ENCODE measurements at regions not wholly inside any gene's neighbourhood (a gene's known extent, or its start where the extent isn't known, plus 50 kb on each side); places are given as distances from the start of the nearest gene placed in this dataset.

- no peaks in the 10 kb centered on the region for H3K36me3 Mint-ChIP-seq
- TF ChIP-seq CTCF (IDR thresholded peaks at IDR 0.05) = no peak
- H3K4me3 ChIP-seq (ENCODE audit: low read length) = no peak overlapping the region
- H3K4me1 Mint-ChIP-seq = no peaks in the 10 kb centered on the region
- H3K27ac ChIP-seq (ENCODE audit: low read length) = no peak overlapping the region
- ATAC-seq = no peak
- no peaks in the 10 kb centered on the region for H3K27me3 ChIP-seq (ENCODE audit: control insufficient read depth, insufficient read depth, low read length)
- H3K4me3 Mint-ChIP-seq = no peak overlapping the region
- peaks cover 18 to 61% of the 10 kb centered on the region in 2 donors for H3K27me3 Mint-ChIP-seq (ENCODE audit: low read depth in 2 of 2)
- no peak overlapping the region for H3K27ac Mint-ChIP-seq
- intact Hi-C loops (cut with micrococcal nuclease) = no loop called here
- no peaks in the 10 kb centered on the region for H3K4me1 ChIP-seq (ENCODE audit: control insufficient read depth, insufficient read depth, low read length)
- H3K36me3 ChIP-seq (ENCODE audit: control insufficient read depth, insufficient read depth, low read length) = no peaks in the 10 kb centered on the region
- no CpG with 5 or more reads among the region's 3 CpGs for WGBS (ENCODE audit: insufficient coverage)
- DNase-seq = no peak
- H3K9me3 Mint-ChIP-seq = no peaks in the 10 kb centered on the region
- H3K9me3 ChIP-seq (ENCODE audit: control insufficient read depth, insufficient read depth, low read length) = no peaks in the 10 kb centered on the region
These were observed 76.7 kb upstream of the AP1S2 start for GRCh38 chrX:15931362-15931761.

GRCh38 chrX:15930585-15930984 lies 76.0 kb upstream of the AP1S2 start:
- H3K9me3 ChIP-seq (ENCODE audit: control insufficient read depth, insufficient read depth, low read length) = no peaks in the 10 kb centered on the region
- no peaks in the 10 kb centered on the region for H3K4me1 Mint-ChIP-seq
- H3K9me3 Mint-ChIP-seq = no peaks in the 10 kb centered on the region
- no peak for TF ChIP-seq CTCF (IDR thresholded peaks at IDR 0.05)
- no peaks in the 10 kb centered on the region for H3K36me3 ChIP-seq (ENCODE audit: control insufficient read depth, insufficient read depth, low read length)
- DNase-seq (no peak), ATAC-seq (no peak)
- no peaks in the 10 kb centered on the region for H3K4me1 ChIP-seq (ENCODE audit: control insufficient read depth, insufficient read depth, low read length)
- 19% methylated on average over 4 of the region's 5 CpGs for WGBS (ENCODE audit: insufficient coverage)
- no peaks in the 10 kb centered on the region for H3K27me3 ChIP-seq (ENCODE audit: control insufficient read depth, insufficient read depth, low read length)
- H3K36me3 Mint-ChIP-seq = no peaks in the 10 kb centered on the region
- intact Hi-C loops (cut with micrococcal nuclease) = no loop called here
- no peak overlapping the region for H3K27ac ChIP-seq (ENCODE audit: low read length)
- H3K27ac Mint-ChIP-seq = no peak overlapping the region
- no peak overlapping the region for H3K4me3 ChIP-seq (ENCODE audit: low read length)
- H3K27me3 Mint-ChIP-seq (ENCODE audit: low read depth in 2 of 2) = peaks cover 19 to 59% of the 10 kb centered on the region in 2 donors
- no peak overlapping the region for H3K4me3 Mint-ChIP-seq

- WGBS (ENCODE audit: insufficient coverage) = 75% methylated on average over 2 of the region's 2 CpGs
- Histone ChIP-seq H3K27ac (ENCODE audit: low read length) (no peak overlapping the region), H3K9me3 (ENCODE audit: control insufficient read depth, insufficient read depth, low read length) (no peaks in the 10 kb centered on the region), H3K4me1 (ENCODE audit: control insufficient read depth, insufficient read depth, low read length) (no peaks in the 10 kb centered on the region), H3K27me3 (ENCODE audit: control insufficient read depth, insufficient read depth, low read length) (no peaks in the 10 kb centered on the region), H3K36me3 (ENCODE audit: control insufficient read depth, insufficient read depth, low read length) (no peaks in the 10 kb centered on the region), H3K4me3 (ENCODE audit: low read length) (no peak overlapping the region)
- H3K36me3 Mint-ChIP-seq = no peaks in the 10 kb centered on the region
- ATAC-seq (no peak), DNase-seq (no peak)
- H3K4me3 Mint-ChIP-seq = no peak overlapping the region
- no peak overlapping the region for H3K27ac Mint-ChIP-seq
- H3K4me1 Mint-ChIP-seq = no peaks in the 10 kb centered on the region
- H3K9me3 Mint-ChIP-seq = no peaks in the 10 kb centered on the region
- no peak for TF ChIP-seq CTCF (IDR thresholded peaks at IDR 0.05)
- peaks cover 22 to 65% of the 10 kb centered on the region in 2 donors for H3K27me3 Mint-ChIP-seq (ENCODE audit: low read depth in 2 of 2)
- intact Hi-C loops (cut with micrococcal nuclease) = no loop called here
These were observed 74.6 kb upstream of the AP1S2 start for GRCh38 chrX:15929194-15929593.

- intact Hi-C loops (cut with micrococcal nuclease) = no loop called here
- Histone ChIP-seq H3K4me1 (ENCODE audit: control insufficient read depth, insufficient read depth, low read length) (no peaks in the 10 kb centered on the region), H3K4me3 (ENCODE audit: low read length) (no peak overlapping the region), H3K27ac (ENCODE audit: low read length) (no peak overlapping the region), H3K36me3 (ENCODE audit: control insufficient read depth, insufficient read depth, low read length) (no peaks in the 10 kb centered on the region), H3K9me3 (ENCODE audit: control insufficient read depth, insufficient read depth, low read length) (no peaks in the 10 kb centered on the region), H3K27me3 (ENCODE audit: control insufficient read depth, insufficient read depth, low read length) (no peaks in the 10 kb centered on the region)
- no peaks in the 10 kb centered on the region for H3K9me3 Mint-ChIP-seq
- DNase-seq = no peak
- no peak for TF ChIP-seq CTCF (IDR thresholded peaks at IDR 0.05)
- H3K27me3 Mint-ChIP-seq (ENCODE audit: low read depth in 2 of 2) = peaks cover 19 to 52% of the 10 kb centered on the region in 2 donors
- H3K4me3 Mint-ChIP-seq = no peak overlapping the region
- ATAC-seq = no peak
- H3K36me3 Mint-ChIP-seq = no peaks in the 10 kb centered on the region
- no peaks in the 10 kb centered on the region for H3K4me1 Mint-ChIP-seq
- 80% methylated on average over 1 of the region's 1 CpG for WGBS (ENCODE audit: insufficient coverage)
- H3K27ac Mint-ChIP-seq = no peak overlapping the region
These were observed 72.0 kb upstream of the AP1S2 start for GRCh38 chrX:15926622-15927021.

Data from natural killer cell (primary cell).